ENCODE measurements at regions not wholly inside any gene's neighbourhood (a gene's known extent, or its start where the extent isn't known, plus 50 kb on each side); places are given as distances from the start of the nearest gene placed in this dataset.

DNA sequence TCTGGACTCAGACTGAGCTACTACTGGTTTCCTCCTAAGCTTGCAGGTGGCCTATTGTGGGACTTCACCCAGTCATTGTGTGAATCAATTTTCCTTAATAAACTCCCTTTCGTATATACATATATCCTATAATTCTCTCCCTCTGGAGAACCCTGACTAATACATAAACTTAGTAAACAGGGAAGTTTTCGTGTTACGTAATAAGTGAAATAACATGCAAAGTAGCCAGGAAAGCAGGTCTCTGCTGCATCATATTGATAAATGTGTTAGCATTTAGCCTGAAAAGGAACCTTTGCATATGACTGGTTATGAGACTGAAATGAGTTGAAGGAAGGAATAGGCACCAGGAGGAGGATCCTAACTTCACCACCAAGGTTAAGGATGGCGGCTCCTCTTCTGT lies 527.2 kb upstream of the FAM98A start:
- H3K4me1 ChIP-seq (ENCODE audit: control insufficient read depth, insufficient read depth, low read length) = no peaks in the 10 kb centered on the region
- ChIA-PET SMC1A (ENCODE audit: uncharacterized antibody, unreplicated experiment) (no interaction called here), RAD21 (ENCODE audit: unreplicated experiment) (no interaction called here), POLR2A (no interaction called here), CTCF (no interaction called here)
- H3K4me2 ChIP-seq (ENCODE audit: control insufficient read depth, insufficient read depth) = no peak overlapping the region
- H3K27me3 ChIP-seq (replicated peaks in 1 of 2; ENCODE audit: control insufficient read depth in 2 of 2, insufficient read depth in 2 of 2, low read length in 1 of 2) = no peaks in the 10 kb centered on the region
- WGBS (ENCODE audit: insufficient coverage, insufficient replicate concordance, low lambda C conversion rate, missing lambda C conversion rate) = 57% methylated on average over 4 of the region's 4 CpGs
- H3K4me3 ChIP-seq = no peak overlapping the region
- ATAC-seq (no peak), FAIRE-seq (no peak), DNase-seq (ENCODE audit: low read depth, low spot score) (no peak)
- H2AFZ ChIP-seq (ENCODE audit: control insufficient read depth, low read depth, low read length) = no peak overlapping the region
- no TSS peak for BruUV-seq (replicated peaks)
- intact Hi-C loops (cut with micrococcal nuclease; ENCODE audit: unreplicated experiment) = no loop called here
- no peak overlapping the region for H3K9ac ChIP-seq (ENCODE audit: control insufficient read depth, insufficient read depth, low read length)
- H3K27ac ChIP-seq (ENCODE audit: control insufficient read depth, insufficient read depth) = no peak overlapping the region
- TF ChIP-seq, protein P1, sequence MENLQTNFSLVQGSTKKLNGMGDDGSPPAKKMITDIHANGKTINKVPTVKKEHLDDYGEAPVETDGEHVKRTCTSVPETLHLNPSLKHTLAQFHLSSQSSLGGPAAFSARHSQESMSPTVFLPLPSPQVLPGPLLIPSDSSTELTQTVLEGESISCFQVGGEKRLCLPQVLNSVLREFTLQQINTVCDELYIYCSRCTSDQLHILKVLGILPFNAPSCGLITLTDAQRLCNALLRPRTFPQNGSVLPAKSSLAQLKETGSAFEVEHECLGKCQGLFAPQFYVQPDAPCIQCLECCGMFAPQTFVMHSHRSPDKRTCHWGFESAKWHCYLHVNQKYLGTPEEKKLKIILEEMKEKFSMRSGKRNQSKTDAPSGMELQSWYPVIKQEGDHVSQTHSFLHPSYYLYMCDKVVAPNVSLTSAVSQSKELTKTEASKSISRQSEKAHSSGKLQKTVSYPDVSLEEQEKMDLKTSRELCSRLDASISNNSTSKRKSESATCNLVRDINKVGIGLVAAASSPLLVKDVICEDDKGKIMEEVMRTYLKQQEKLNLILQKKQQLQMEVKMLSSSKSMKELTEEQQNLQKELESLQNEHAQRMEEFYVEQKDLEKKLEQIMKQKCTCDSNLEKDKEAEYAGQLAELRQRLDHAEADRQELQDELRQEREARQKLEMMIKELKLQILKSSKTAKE (IDR thresholded peaks at IDR 0.05; ENCODE audit: low read depth, poor library complexity, severe bottlenecking) = no peak
- no peak for TF ChIP-seq PKNOX1 (IDR thresholded peaks at IDR 0.05)
- TF ChIP-seq ZZZ3 (IDR thresholded peaks at IDR 0.05; ENCODE audit: control insufficient read depth, insufficient read length, low read depth) = no peak
- TF ChIP-seq, protein P2, sequence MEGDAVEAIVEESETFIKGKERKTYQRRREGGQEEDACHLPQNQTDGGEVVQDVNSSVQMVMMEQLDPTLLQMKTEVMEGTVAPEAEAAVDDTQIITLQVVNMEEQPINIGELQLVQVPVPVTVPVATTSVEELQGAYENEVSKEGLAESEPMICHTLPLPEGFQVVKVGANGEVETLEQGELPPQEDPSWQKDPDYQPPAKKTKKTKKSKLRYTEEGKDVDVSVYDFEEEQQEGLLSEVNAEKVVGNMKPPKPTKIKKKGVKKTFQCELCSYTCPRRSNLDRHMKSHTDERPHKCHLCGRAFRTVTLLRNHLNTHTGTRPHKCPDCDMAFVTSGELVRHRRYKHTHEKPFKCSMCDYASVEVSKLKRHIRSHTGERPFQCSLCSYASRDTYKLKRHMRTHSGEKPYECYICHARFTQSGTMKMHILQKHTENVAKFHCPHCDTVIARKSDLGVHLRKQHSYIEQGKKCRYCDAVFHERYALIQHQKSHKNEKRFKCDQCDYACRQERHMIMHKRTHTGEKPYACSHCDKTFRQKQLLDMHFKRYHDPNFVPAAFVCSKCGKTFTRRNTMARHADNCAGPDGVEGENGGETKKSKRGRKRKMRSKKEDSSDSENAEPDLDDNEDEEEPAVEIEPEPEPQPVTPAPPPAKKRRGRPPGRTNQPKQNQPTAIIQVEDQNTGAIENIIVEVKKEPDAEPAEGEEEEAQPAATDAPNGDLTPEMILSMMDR (IDR thresholded peaks at IDR 0.05 in 2 of 3, conservative IDR thresholded peaks at IDR 0.05 in 1 of 3; ENCODE audit: control insufficient read depth in 2 of 3, extremely low read depth in 1 of 3, insufficient read depth in 1 of 3, low read depth in 3 of 3, low read length in 3 of 3) = no peak
- no peak for TF ChIP-seq ZBED1 (IDR thresholded peaks at IDR 0.05; ENCODE audit: borderline replicate concordance)
- TF ChIP-seq REST (IDR thresholded peaks at IDR 0.05; ENCODE audit: low read depth, low read length) = no peak
- no peak for TF ChIP-seq CREB1 (IDR thresholded peaks at IDR 0.05; ENCODE audit: low read depth)
- no peak for TF ChIP-seq RFX5 (IDR thresholded peaks at IDR 0.05; ENCODE audit: low read depth, low read length)
- TF ChIP-seq IRF3 (IDR thresholded peaks at IDR 0.05) = no peak
- TF ChIP-seq, protein P3, sequence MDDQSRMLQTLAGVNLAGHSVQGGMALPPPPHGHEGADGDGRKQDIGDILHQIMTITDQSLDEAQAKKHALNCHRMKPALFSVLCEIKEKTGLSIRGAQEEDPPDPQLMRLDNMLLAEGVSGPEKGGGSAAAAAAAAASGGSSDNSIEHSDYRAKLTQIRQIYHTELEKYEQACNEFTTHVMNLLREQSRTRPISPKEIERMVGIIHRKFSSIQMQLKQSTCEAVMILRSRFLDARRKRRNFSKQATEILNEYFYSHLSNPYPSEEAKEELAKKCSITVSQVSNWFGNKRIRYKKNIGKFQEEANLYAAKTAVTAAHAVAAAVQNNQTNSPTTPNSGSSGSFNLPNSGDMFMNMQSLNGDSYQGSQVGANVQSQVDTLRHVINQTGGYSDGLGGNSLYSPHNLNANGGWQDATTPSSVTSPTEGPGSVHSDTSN (IDR thresholded peaks at IDR 0.05; ENCODE audit: insufficient replicate concordance, low read depth, low read length) = no peak
- no peaks in the 10 kb centered on the region for H3K79me2 ChIP-seq (ENCODE audit: control insufficient read depth, insufficient read depth, low read length)
- in situ Hi-C loops (cut with MboI) = no loop called here
- no peaks in the 10 kb centered on the region for H3K9me3 ChIP-seq (replicated peaks; ENCODE audit: control insufficient read depth, insufficient read depth, low read length)
- H4K20me1 ChIP-seq (ENCODE audit: control insufficient read depth, insufficient read depth) = no peaks in the 10 kb centered on the region
- no peaks in the 10 kb centered on the region for H3K36me3 ChIP-seq (ENCODE audit: control insufficient read depth in 2 of 2, insufficient read depth in 2 of 2, low read length in 1 of 2)

All from GM12878 (cell line).